ENCODE measurements at regions not wholly inside any gene's neighbourhood (a gene's known extent, or its start where the extent isn't known, plus 50 kb on each side); places are given as distances from the start of the nearest gene placed in this dataset.
A peak's percentile ranks its signal among the peaks of the same experiment; 100 is the strongest.

- TF ChIP-seq ZFX (IDR thresholded peaks at IDR 0.05) (no peak), CTCF (conservative IDR thresholded peaks at IDR 0.05) (no peak)
Measured at GRCh38 chr5:120314191-120314590, 149.9 kb upstream of the PRR16 start.

GRCh38 chr5:120320626-120321025, 143.5 kb upstream of the PRR16 start:
- H3K27ac ChIP-seq = no peak overlapping the region
- TF ChIP-seq ZFX (IDR thresholded peaks at IDR 0.05) (no peak), CTCF (conservative IDR thresholded peaks at IDR 0.05) (no peak)

More at GRCh38 chr5:120314191-120314590, 149.9 kb upstream of the PRR16 start:
- no peak overlapping the region for H3K27ac ChIP-seq

GRCh38 chr5:120326651-120327050, 137.4 kb upstream of the PRR16 start:
- no peak for TF ChIP-seq ZFX (IDR thresholded peaks at IDR 0.05)
- H3K27ac ChIP-seq = no peak overlapping the region

GRCh38 chr5:120327180-120327579, 136.9 kb upstream of the PRR16 start:
- peak; percentile 38 for TF ChIP-seq CTCF (conservative IDR thresholded peaks at IDR 0.05)
- TF ChIP-seq ZFX (IDR thresholded peaks at IDR 0.05) = no peak

GRCh38 chr5:120329095-120329494, 135.0 kb upstream of the PRR16 start:
- H3K27ac ChIP-seq = no peak overlapping the region
- TF ChIP-seq ZFX (IDR thresholded peaks at IDR 0.05) (no peak), CTCF (conservative IDR thresholded peaks at IDR 0.05) (no peak)

More at GRCh38 chr5:120327180-120327579, 136.9 kb upstream of the PRR16 start:
- no peak overlapping the region for H3K27ac ChIP-seq

GRCh38 chr5:120330558-120330957, 133.5 kb upstream of the PRR16 start:
- TF ChIP-seq ZFX (IDR thresholded peaks at IDR 0.05) (no peak), CTCF (conservative IDR thresholded peaks at IDR 0.05) (no peak)
- H3K27ac ChIP-seq = no peak overlapping the region

GRCh38 chr5:120344181-120344580, 119.9 kb upstream of the PRR16 start:
- H3K27ac ChIP-seq = no peak overlapping the region

More at GRCh38 chr5:120344181-120344580, 119.9 kb upstream of the PRR16 start:
- no peak for TF ChIP-seq ZFX (IDR thresholded peaks at IDR 0.05)
- TF ChIP-seq CTCF (conservative IDR thresholded peaks at IDR 0.05) = no peak

Measured in C4-2B (cell line).